Thoracic aorta (tissue), 2 donors: ENCODE measurements at regions not wholly inside any gene's neighbourhood (a gene's known extent, or its start where the extent isn't known, plus 50 kb on each side); places are given as distances from the start of the nearest gene placed in this dataset.

Experiments
- ATAC-seq: fragments of 150-250 bp; one replicate; pipeline ENCODE4 v1.8.0; 2017; ENCODE audit warnings: low read depth; ENCODE audit not compliant: insufficient number of reproducible peaks, low FRiP score
- DNase-seq: peaks from one replicate; pipeline ENCODE4 v3.0.0-alpha.2; 2020; ENCODE audit warnings: low spot score
- H3K27ac ChIP-seq, 2 donors: fragments of 200-600 bp; sonication (generic); 1 replicate in 1 of 2; 2 replicates in 1 of 2; pipeline ENCODE4 v1.5.1; 2016; ENCODE audit warnings: mild to moderate bottlenecking in 2 of 2, moderate library complexity in 2 of 2
- H3K27me3 ChIP-seq: fragments of 200-600 bp; sonication (generic); replicated peaks from 2 replicates; pipeline ENCODE4 v1.6.0; 2016; ENCODE audit warnings: mild to moderate bottlenecking; ENCODE audit not compliant: insufficient read depth
- H3K36me3 ChIP-seq: fragments of 200-600 bp; sonication (generic); one replicate; pipeline ENCODE4 v1.5.1; 2016
- H3K4me1 ChIP-seq, 2 donors: fragments of 200-600 bp; sonication (generic); 1 replicate in 1 of 2; 2 replicates in 1 of 2; pipeline versions ENCODE4 v1.5.1 to v1.6.0; 2016; ENCODE audit warnings: low read depth in 2 of 2, mild to moderate bottlenecking in 1 of 2; ENCODE audit not compliant: control insufficient read depth in 1 of 2
- H3K4me3 ChIP-seq: fragments of 200-600 bp; sonication (generic); 2 replicates; pipeline ENCODE4 v1.5.1; 2016; ENCODE audit warnings: mild to moderate bottlenecking
- H3K9me3 ChIP-seq: fragments of 200-600 bp; sonication (generic); 2 replicates; pipeline ENCODE4 v1.5.1; 2016
- CTCF ChIP-seq: fragments of 200-600 bp; sonication (generic); IDR thresholded peaks from one replicate; pipeline ENCODE4 v1.5.1; 2019; ENCODE audit warnings: antibody characterized with exemption

- ATAC-seq: no peak
- no peaks in the 10 kb centered on the region for H3K4me1 ChIP-seq
- TF ChIP-seq CTCF: no peak
Measured at GRCh38 chr3:3503411-3503810, 295.8 kb upstream of the LRRN1 start.

GRCh38 chr3:3499987-3500386, 299.2 kb upstream of the LRRN1 start:
- H3K9me3 ChIP-seq: no peaks in the 10 kb centered on the region
- no peak overlapping the region for H3K27ac ChIP-seq
- no peak for ATAC-seq
- no peak overlapping the region for H3K4me3 ChIP-seq
- no peaks in the 10 kb centered on the region for H3K4me1 ChIP-seq
- DNase-seq: no peak
- no peak for TF ChIP-seq CTCF
- H3K27me3 ChIP-seq: no peaks in the 10 kb centered on the region
- H3K36me3 ChIP-seq: no peaks in the 10 kb centered on the region

More at GRCh38 chr3:3503411-3503810, 295.8 kb upstream of the LRRN1 start:
- Histone ChIP-seq H3K9me3 (no peaks in the 10 kb centered on the region), H3K27me3 (no peaks in the 10 kb centered on the region), H3K27ac (no peak overlapping the region), H3K4me3 (no peak overlapping the region), H3K36me3 (no peaks in the 10 kb centered on the region)
- no peak for DNase-seq

- Histone ChIP-seq H3K4me1 (no peaks in the 10 kb centered on the region), H3K27ac (no peak overlapping the region), H3K9me3 (no peaks in the 10 kb centered on the region), H3K4me3 (no peak overlapping the region), H3K36me3 (no peaks in the 10 kb centered on the region), H3K27me3 (no peaks in the 10 kb centered on the region)
- DNase-seq (no peak), ATAC-seq (no peak)
- no peak for TF ChIP-seq CTCF
Measured at GRCh38 chr3:3499012-3499562, 300.1 kb upstream of the LRRN1 start.

- Histone ChIP-seq H3K27ac (no peak overlapping the region), H3K9me3 (peaks cover 5% of the 10 kb centered on the region), H3K4me3 (no peak overlapping the region), H3K27me3 (no peaks in the 10 kb centered on the region), H3K4me1 (no peaks in the 10 kb centered on the region), H3K36me3 (no peaks in the 10 kb centered on the region)
- TF ChIP-seq CTCF: no peak
- DNase-seq: no peak
- ATAC-seq: no peak
Measured at GRCh38 chr3:3495611-3496010, 303.6 kb upstream of the LRRN1 start.

GRCh38 chr3:3476669-3477068, 297.2 kb upstream of the CRBN start:
- H3K4me3 ChIP-seq: no peak overlapping the region
- no peaks in the 10 kb centered on the region for H3K36me3 ChIP-seq
- TF ChIP-seq CTCF: no peak
- H3K9me3 ChIP-seq: no peaks in the 10 kb centered on the region
- ATAC-seq (no peak), DNase-seq (no peak)
- no peaks in the 10 kb centered on the region for H3K27me3 ChIP-seq
- H3K4me1 ChIP-seq: no peaks in the 10 kb centered on the region
- no peak overlapping the region for H3K27ac ChIP-seq
